ENCODE measurements at regions not wholly inside any gene's neighbourhood (a gene's known extent, or its start where the extent isn't known, plus 50 kb on each side); places are given as distances from the start of the nearest gene placed in this dataset.

DNA sequence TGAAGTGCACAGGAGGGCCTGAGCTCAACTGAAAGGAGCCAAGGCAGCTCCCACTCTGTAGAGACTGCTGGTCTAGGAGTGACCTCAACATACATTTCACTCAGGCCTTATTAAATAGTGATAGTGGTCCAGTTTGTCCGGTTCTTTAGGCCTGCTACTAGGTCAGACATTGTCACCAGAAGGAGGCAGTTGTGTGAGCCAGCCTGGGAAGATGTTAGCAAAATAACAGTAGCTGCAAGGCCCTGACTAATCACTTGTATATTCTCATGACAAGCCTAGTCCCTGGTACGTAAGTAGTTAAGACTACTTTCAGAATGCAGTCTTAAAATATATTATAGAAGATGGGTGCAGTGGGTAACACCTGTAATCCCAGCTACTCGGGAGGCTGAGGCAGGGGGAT is 264.0 kb upstream of the CAMK1G start:
- DNase-seq = no peak

DNA sequence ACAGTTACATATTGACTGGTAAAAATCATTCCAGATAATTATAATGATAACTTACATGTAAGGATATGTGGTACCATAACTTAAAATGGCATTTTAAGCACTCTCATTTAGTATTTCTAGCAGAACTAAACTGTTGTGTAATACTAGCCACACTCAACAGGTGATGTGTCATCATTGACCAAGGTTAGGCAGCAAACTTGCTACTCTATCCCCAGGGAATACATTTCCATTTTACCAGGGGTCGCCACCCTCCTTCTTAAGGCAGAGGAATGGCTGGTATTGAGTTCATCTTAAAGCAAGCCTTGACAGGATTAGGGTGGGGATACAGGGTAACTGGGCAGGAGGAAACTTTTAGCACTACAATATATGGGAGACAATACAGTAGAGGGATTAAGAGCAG is 259.8 kb upstream of the CAMK1G start:
- no peak for DNase-seq

- DNase-seq = no peak
These were observed 258.3 kb upstream of the CAMK1G start for GRCh38 chr1:209324901-209325871.

GRCh38 chr1:209326076-209326475 is 257.4 kb upstream of the CAMK1G start:
- no peak for DNase-seq

GRCh38 chr1:209326831-209327230 is 256.7 kb upstream of the CAMK1G start:
- DNase-seq = no peak

DNA sequence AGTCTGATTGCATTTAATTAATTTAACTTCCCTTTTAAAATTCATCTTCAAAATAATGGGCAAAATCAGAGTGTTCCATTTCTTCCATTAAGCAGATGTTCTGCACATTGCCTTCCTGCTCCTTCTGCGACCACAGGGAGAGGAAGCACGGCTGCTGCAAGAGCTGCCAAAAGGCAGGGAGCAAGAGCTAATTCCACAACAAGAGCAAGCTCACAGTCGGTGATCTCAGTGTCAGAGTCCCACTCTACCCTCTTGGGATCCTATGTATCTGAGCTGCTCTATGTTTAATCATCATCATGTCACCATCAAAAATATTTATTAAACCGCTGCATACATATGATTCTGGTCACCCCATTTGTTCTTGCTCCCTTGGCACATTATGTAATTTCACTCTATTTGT is 255.3 kb upstream of the CAMK1G start:
- DNase-seq = no peak

- no peak for DNase-seq
These were observed 248.3 kb upstream of the CAMK1G start for GRCh38 chr1:209335178-209335577.

- DNase-seq = no peak
These were observed 242.4 kb upstream of the CAMK1G start for GRCh38 chr1:209341146-209341545.

GRCh38 chr1:209341673-209342420 is 241.7 kb upstream of the CAMK1G start:
- DNase-seq = no peak

DNA sequence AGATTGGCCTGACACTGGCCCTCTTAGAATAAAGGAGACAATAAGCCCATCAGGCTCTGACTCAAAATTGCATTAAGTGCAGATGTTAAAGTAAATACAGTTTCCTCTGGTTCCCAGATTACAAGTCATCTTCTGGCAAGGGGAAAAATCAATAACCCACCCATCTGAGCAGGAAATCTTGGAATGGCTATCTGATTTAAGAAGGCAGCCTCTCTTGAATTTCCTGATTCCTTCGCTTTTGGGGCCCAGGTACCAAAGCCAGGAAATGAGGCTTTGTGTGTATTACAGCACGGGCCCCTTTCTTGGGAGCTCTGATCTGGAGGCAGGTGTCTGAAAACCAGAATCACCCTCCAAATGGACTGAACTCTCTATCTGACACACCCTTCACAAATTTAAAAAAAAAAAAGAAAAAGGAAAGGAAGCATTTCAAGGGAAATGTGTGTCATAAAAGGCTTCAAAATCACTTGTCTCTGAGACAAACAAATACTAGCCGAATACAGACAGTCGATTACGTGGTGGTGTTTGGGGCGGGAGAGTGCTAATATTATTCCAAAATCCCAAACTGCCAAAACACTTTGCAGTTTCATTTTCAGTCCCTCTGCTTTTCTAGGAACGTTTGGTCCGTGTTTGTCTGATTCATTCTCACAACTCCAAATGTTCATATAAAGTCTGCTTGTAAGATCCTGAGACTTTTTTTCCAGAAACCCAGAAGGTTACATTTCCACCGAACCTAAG is 240.9 kb upstream of the CAMK1G start:
- DNase-seq = no peak

GRCh38 chr1:209343511-209343910 is 240.0 kb upstream of the CAMK1G start:
- DNase-seq = no peak

DNA sequence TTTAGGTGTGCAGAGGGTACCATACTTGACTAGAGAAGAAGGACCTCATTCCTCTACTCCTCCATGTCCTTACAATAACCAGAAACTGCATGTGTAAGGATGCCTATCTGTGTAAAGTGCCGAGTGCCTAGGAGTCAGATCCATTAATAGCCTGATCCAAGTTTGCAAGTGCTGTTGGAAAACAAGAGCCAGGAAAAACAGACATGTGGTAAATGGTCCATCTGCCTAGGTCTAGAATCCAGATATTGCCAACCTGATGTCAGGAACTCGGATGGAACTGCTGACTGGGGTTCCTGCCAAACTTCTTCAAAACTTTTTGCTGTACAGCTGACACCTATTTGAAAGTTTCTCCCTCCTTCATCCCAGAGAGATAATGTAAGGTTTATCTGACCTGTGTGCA is 239.4 kb upstream of the CAMK1G start:
- DNase-seq = no peak

GRCh38 chr1:209349363-209350308 is 233.9 kb upstream of the CAMK1G start:
- no peak for DNase-seq

GRCh38 chr1:209353053-209353452 is 230.5 kb upstream of the CAMK1G start:
- DNase-seq = no peak

- peak; percentile 48 for DNase-seq
These were observed 229.2 kb upstream of the CAMK1G start for GRCh38 chr1:209354111-209354839.

GRCh38 chr1:209354840-209355165 is 228.7 kb upstream of the CAMK1G start:
- DNase-seq = no peak

GRCh38 chr1:209355415-209355814 is 228.1 kb upstream of the CAMK1G start:
- DNase-seq = no peak

DNA sequence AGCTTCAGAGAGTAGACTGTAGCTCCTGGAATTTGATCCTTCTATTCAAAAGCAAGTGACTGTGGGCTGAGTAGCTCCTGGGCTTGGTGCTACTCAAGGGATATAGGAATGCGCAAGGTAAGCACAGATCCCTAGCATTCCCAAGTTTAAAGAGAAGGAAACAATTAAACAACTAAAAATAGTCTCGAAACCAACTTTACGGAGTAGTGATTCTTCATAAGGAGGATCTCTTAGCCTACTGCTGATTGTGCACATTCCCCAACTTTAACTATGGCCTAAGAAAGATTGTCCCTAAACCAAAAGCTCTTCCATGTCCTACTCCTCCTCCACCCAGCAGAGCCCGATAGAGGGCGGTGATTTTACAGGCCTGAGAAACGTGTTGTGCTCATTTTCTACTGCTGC is 226.5 kb upstream of the CAMK1G start:
- no peak for DNase-seq

- no peak for DNase-seq
These were observed 220.4 kb upstream of the CAMK1G start for GRCh38 chr1:209363112-209363511.

DNA sequence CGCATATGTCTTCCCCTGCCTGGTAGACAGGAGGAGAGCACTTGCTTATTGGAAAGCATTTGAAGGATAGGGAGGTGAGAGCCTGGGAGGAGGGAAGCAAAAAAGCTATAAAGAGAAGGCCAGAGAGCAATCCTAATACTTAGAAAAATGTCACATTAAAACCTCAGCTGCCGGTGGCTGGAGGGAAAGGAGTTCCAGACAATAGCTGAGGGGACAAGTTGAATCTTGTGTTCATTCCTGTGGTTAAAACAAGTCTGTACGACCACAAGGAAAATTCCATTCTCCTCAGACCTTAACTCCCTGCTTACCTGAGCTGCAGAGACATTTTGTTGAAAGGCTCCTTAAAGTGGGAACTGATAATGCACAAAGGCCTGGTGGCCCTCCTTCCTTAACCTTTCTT is 218.8 kb upstream of the CAMK1G start:
- DNase-seq = no peak

DNA sequence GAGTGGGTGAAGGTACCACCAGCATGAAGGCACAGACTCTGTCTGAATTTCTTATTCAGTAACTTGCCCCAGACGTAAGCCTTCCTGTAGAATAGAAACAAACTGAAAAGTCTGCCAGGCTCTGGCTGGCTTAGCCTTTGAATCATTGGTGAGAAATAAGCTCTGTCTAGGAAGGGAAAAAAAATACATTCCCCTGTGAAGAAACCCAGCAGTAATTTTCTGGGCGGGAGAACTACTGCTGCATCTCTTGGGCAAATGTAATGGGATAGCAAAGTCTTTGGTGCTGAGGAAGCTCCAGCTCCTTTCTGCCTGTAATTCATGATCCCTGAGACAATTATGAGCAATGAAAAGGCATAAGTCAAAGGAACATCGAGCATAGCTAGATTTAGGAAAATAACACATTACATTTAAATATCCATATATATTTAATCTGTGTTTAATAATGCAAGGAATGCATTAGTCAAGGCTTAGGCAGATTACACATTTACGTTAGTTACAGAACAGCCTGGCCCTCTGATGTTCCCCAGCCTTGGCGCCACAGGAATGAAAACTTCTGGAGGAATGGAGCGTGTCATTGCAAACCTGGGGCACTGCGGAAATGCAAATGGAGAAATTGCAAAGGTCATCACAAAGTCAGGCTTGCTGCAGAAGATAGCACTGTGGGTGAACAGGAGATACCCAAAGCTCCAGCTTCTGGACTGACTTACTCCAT is 216.3 kb upstream of the CAMK1G start:
- no peak for DNase-seq
